Left hindlimb (tissue), 1 donor: ENCODE measurements at regions not wholly inside any gene's neighbourhood (a gene's known extent, or its start where the extent isn't known, plus 50 kb on each side); places are given as distances from the start of the nearest gene placed in this dataset.

Experiments
- DNase-seq: peaks from one replicate; pipeline ENCODE4 v3.0.0-alpha.2; 2018

GRCh38 chr9:88766778-88767503 lies 224.3 kb upstream of the S1PR3 start:
- no peak for DNase-seq

- no peak for DNase-seq
Observed at GRCh38 chr9:88767504-88767790, 223.8 kb upstream of the S1PR3 start.

GRCh38 chr9:88772575-88772974 lies 218.7 kb upstream of the S1PR3 start:
- DNase-seq = no peak

DNA sequence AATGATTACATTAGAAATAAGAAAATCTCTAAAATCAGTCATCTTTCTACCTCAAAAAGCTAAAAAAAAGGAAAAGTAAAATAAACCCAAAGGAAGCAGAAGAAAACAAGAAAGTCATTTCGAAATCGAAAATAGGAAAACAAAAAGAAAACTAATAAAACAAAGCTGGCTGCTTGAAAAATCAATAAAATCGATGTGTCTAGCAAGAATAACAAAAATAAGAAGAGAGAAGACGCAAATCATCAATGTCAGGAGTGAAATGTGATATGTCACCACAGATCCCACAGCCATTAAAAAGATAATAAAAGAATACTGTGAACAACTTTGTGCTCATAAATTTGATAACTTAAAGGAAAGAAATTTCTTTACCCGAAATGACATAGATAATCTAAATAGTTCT lies 218.1 kb upstream of the S1PR3 start:
- no peak for DNase-seq

- DNase-seq = no peak
Observed at GRCh38 chr9:88773627-88774244, 217.5 kb upstream of the S1PR3 start.

DNA sequence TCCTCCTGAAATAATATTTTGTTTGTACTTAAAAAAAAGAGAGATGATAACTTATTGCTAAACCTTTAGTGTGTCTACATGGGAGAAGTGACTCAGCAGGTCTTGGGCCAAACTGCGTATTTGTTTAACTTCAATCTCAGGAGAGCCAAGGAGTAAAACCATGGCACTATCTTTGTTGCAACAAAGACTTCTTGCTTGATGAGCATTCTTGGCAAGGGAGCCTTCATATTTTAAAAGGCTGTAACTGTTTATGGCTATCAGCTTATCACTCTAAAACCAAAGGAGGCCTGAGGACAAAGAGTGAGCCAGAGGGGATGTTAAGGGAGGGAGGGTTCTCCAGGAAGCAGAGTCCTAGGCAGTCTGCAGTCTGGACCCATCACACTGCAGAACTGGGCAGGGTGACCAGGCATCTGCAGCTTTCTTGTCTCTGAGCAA lies 216.2 kb upstream of the S1PR3 start:
- no peak for DNase-seq

GRCh38 chr9:88775559-88775958 lies 215.7 kb upstream of the S1PR3 start:
- DNase-seq = no peak

DNA sequence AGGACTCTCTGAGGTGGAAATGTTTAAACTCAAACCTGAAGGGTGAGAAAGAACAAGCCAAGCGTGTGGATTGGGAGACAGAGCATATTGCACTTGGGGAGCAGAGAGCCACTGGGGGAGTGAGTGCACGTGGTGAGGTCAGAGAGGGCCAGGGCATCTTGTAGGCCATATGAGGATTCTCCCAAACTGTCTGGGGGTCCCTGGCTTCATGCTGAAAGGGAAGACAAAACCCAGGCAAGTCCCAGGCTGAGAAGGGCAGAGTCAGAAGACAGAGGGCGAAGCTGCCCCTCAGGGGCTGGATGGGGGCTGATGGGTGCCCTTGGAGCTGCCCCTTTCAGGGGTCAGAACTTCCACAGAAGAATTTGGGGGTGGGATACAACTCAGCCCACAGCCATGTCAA lies 215.3 kb upstream of the S1PR3 start:
- no peak for DNase-seq

GRCh38 chr9:88776717-88777497 lies 214.4 kb upstream of the S1PR3 start:
- DNase-seq = no peak

DNA sequence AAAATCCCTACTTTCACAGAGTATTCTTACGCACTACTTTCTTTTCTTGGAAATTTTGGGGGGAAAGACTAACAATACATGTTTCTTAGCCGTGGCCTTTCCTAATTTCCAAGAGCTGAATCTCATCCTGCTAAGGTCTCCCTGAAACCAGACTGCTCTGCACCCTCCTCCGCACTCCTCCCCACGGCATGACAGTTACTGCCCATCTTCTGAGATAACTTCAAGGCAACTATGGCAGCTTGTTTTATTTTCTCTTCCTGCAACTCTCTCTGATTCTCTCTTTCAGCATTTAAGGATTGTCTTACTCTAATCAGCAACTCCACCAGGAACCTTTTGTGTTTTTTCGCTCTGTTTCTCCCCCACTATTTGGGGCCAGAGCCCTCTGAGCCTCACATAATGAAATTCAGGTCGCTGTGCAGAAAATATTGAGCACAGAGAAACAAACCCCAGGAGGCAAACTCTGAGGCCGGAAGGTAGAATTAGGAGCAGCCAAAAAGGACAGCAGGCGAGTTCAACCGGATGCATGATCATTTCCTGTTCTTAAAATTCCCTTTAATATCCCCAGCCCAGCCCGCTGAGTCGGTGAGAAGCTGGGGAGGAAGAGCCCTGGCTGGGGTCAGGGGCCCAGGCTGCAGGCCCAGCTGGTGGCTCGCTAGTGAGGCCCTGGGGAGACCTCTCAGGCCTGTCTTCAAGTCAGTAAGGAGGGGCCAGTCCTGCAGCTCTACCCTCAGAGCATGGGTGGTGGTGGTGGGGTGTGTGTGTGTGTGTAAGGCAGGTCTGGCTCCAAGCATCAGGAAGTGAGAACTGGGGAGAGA lies 213.6 kb upstream of the S1PR3 start:
- DNase-seq = peak; percentile 72

DNA sequence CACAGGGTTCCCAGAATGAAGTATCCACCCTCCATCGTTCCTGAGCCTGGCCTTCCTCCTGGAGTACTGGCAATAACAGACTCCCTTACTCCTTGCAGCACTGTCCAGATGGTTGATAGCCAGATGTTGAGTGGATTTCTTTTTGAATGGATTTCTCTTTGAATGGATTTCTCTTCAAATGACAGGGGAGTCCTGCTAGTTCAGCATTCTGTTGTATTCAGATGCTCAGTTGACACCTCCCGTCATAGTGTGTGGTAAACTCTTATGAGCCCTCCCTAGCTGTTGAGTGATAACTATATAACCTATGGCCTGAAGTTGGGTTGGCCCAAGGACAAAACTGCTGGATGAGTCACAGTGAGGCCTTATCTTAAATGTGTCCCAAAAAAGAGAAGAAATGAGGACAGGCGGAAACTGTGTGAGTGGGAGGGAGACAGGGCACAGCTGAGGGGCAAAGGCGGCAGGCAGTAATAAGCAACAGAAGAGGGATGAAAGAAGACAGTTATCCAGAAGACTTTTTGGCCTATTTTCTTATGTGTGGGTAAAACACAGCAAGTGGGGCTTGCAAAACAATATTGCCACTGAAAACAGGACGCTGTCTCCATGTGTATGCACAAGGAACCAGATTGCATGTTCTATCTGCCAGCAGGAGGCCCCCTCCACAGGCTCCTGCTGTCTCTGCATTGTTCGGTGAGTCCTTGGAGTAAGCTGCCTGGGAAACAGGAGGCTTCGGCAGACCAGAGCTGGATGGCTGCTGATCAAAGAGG lies 209.5 kb upstream of the S1PR3 start:
- DNase-seq = no peak

- no peak for DNase-seq
Observed at GRCh38 chr9:88782931-88783710, 208.1 kb upstream of the S1PR3 start.

- DNase-seq = no peak
Observed at GRCh38 chr9:88783711-88784083, 207.6 kb upstream of the S1PR3 start.

DNA sequence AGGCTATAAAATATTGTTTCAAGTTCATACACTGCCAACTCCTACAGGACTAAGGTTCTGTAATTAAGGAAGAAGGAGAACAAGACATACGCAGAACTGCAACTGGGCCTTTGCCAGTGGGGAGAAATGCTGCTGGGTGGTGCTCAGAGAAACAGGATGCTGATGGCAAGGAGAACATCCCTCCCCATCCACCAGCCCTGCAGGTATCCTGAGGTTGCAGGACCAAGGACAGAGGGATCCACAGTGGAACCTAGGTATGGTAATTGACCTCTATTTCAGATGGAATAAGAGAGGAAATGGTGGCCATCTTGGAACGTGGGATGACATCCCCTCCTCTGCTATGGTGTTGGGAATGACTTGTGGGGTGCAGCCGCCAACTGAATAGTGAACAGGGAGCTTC lies 206.3 kb upstream of the S1PR3 start:
- no peak for DNase-seq

DNA sequence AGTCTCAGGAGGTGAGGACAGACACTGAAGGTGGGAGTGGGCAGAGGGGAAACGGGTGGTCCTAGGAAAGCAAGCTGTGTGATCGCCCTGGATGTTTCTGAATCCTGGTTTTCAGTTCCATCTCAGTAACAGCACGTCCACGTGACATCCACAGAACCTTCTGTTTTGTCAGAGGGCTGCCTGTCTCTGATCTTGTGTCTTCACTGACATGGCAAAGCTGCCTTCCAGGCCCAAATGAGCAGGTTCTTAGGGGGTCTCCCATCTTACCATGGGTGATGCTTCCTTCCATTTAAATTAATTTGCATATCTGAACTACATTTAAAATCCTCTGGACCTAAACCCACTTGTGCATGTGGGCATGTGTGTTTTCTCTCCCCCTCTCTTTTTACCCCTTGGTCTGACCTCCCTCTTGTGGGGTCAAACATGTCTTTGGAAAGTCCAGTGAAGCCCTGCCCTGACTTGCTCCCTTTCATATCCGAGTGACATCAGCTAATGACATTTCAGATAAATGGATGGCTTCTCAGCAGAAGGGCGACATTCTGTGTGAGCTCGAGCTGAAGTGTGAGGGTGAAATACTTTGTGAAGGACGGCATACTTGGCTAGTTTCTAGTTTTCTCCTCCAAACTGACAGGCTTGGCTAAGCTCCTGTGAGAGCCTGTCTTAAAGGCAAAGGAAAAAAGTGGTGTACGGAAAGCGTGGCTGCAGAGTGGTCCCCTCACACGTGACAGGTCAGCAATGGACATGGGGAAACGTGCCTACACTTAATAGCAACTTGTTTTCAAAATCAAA lies 204.8 kb upstream of the S1PR3 start:
- peak; percentile 54 for DNase-seq

- DNase-seq = no peak
Observed at GRCh38 chr9:88789785-88790184, 201.5 kb upstream of the S1PR3 start.

GRCh38 chr9:88791105-88791805 lies 200.0 kb upstream of the S1PR3 start:
- no peak for DNase-seq

GRCh38 chr9:88792502-88792901 lies 198.8 kb upstream of the S1PR3 start:
- DNase-seq = no peak

DNA sequence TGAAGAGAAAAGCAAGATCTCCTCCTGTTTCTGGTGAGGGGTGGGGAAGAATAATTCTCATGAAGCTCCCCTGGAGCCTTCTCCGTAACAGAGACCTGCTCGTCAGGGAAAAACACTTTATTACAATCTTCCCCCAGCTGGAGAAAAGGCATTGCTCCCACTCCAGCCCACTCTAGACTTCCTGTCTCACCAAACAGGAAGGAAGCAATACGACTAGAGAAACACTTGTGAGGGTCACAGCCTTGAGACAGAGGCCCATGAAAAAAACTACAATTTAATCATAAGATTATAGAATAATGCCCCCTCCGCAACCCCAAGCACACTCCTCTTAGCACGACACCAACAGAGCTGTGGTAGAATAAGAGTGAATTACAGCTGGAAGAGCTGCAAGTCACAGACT lies 197.2 kb upstream of the S1PR3 start:
- DNase-seq = no peak

- DNase-seq = no peak
Observed at GRCh38 chr9:88796947-88797346, 194.3 kb upstream of the S1PR3 start.
